K562 (cell line): ENCODE measurements at regions not wholly inside any gene's neighbourhood (a gene's known extent, or its start where the extent isn't known, plus 50 kb on each side); places are given as distances from the start of the nearest gene placed in this dataset.

Experiments used
- ARID3B ChIP-seq: fragments of 250-450 bp; sonication (Bioruptor Pico); IDR thresholded peaks from 2 replicates; pipeline ENCODE4 v1.4.0; 2020; ENCODE audit warnings: borderline replicate concordance
- CHAMP1 ChIP-seq: fragments of 450-650 bp; IDR thresholded peaks from 2 replicates; pipeline ENCODE4 v1.6.1; 2016; ENCODE audit warnings: mild to moderate bottlenecking
- ELF1 ChIP-seq: fragments of 200-800 bp; sonication (Bioruptor generic); IDR thresholded peaks from 2 replicates; pipeline ENCODE4 v1.6.1; 2016; ENCODE audit warnings: missing genetic modification characterization, missing compliant biosample characterization
- FOXM1 ChIP-seq, 2 experiments: fragments of 450-650 bp in 1 of 2; sonication (generic) in 1 of 2; formaldehyde crosslinking in 1 of 2; IDR thresholded peaks; 2 replicates each; pipeline versions ENCODE4 v1.6.1 to v1.9.0; 2017 to 2022; ENCODE audit warnings: low read depth in 2 of 2, mild to moderate bottlenecking in 2 of 2, missing genetic modification reagents in 1 of 2, moderate library complexity in 1 of 2
- MAFF ChIP-seq: IDR thresholded peaks from 2 replicates; pipeline ENCODE4 v1.6.1; 2012; ENCODE audit warnings: low read length, improper control_type of control experiment
- MIER1 ChIP-seq: fragments of 450-650 bp; IDR thresholded peaks from 2 replicates; pipeline ENCODE4 v1.6.1; 2016; ENCODE audit warnings: antibody characterized with exemption, mild to moderate bottlenecking, low read depth
- NFE2 ChIP-seq: IDR thresholded peaks from 2 replicates; pipeline ENCODE4 v1.6.1; 2014; ENCODE audit warnings: antibody characterized with exemption, low read depth
- NFXL1 ChIP-seq: fragments of 450-650 bp; formaldehyde crosslinking; IDR thresholded peaks from 2 replicates; pipeline ENCODE4 v1.4.0; 2021; ENCODE audit warnings: mild to moderate bottlenecking
- NRF1 ChIP-seq, 2 experiments: fragments of 450-650 bp; IDR thresholded peaks in 1 of 2; conservative IDR thresholded peaks in 1 of 2; 2 replicates each; pipeline ENCODE4 v1.6.1; 2014; ENCODE audit warnings: mild to moderate bottlenecking in 2 of 2
- PHTF2 ChIP-seq: fragments of 250-450 bp; sonication (Bioruptor Pico); IDR thresholded peaks from 2 replicates; pipeline ENCODE4 v1.5.0; 2021; ENCODE audit warnings: mild to moderate bottlenecking
- RAD51 ChIP-seq: fragments of 450-650 bp; IDR thresholded peaks from 2 replicates; pipeline ENCODE4 v1.7.1; 2016; ENCODE audit warnings: low read depth, mild to moderate bottlenecking, borderline replicate concordance
- RBFOX2 ChIP-seq: fragments of 200-400 bp; formaldehyde crosslinking; IDR thresholded peaks from 2 replicates; pipeline ENCODE4 v1.6.1; 2017; ENCODE audit warnings: low read depth, mild to moderate bottlenecking, low read length, moderate library complexity
- SPI1 ChIP-seq: IDR thresholded peaks from 2 replicates; pipeline ENCODE4 v1.6.1; 2011; ENCODE audit warnings: low read depth, low read length, control low read depth, borderline replicate concordance
- SRSF9 ChIP-seq: fragments of 200-400 bp; formaldehyde crosslinking; IDR thresholded peaks from 2 replicates; pipeline ENCODE4 v1.6.1; 2017; ENCODE audit warnings: low read depth, low read length, borderline replicate concordance
- WHSC1 ChIP-seq: IDR thresholded peaks from one replicate; pipeline ENCODE4 v1.6.1; 2012; ENCODE audit warnings: low read length, control low read depth, inconsistent platforms
- ZBED1 ChIP-seq: IDR thresholded peaks from 2 replicates; pipeline ENCODE4 v1.6.1; 2014
- ZFP36 ChIP-seq: fragments of 150-350 bp; IDR thresholded peaks from 2 replicates; pipeline ENCODE4 v1.6.1; 2018; ENCODE audit warnings: low read length, low read depth; ENCODE audit not compliant: partially characterized antibody
- ZNF644 ChIP-seq: fragments of 200-800 bp; sonication (Bioruptor generic); IDR thresholded peaks from 2 replicates; pipeline ENCODE4 v1.6.1; 2016; ENCODE audit warnings: low read depth, missing genetic modification characterization, missing compliant biosample characterization
- ZSCAN32 ChIP-seq: fragments of 450-650 bp; formaldehyde crosslinking; IDR thresholded peaks from 2 replicates; pipeline ENCODE4 v1.4.0; 2020; ENCODE audit warnings: mild to moderate bottlenecking, moderate library complexity
- TF ChIP-seq, protein P1 (sequence below): fragments of 250-450 bp; sonication (Bioruptor Pico); IDR thresholded peaks from 2 replicates; pipeline ENCODE4 v1.4.0; 2020; ENCODE audit warnings: mild to moderate bottlenecking
- TF ChIP-seq, protein P2 (sequence below): fragments of 150-350 bp; conservative IDR thresholded peaks from 2 replicates; pipeline ENCODE4 v1.6.1; 2014; ENCODE audit warnings: low read length

GRCh38 chr11:72493426-72494108 lies 59.2 kb upstream of the CLPB start (continued):
- TF ChIP-seq ZNF644 (tag) (peak; percentile 79; the same call in 1 of the 2 replicates), ZFP36 (no peak), ZBED1 (0 out of 2 replicates have a peak, but pooled peaks have one; percentile 53), RBFOX2 (no peak), SRSF9 (no peak), ELF1 (tag) (no peak), WHSC1 (no peak), PHTF2 (CRISPR knock-in tag) (no peak), ARID3B (CRISPR knock-in tag) (no peak), NFE2 (peak; percentile 31; the same call in 1 of the 2 replicates), SPI1 (no peak), FOXM1 (IDR thresholded peaks at IDR 0.05; ENCODE audit: low read depth) (peak; percentile 93), FOXM1 (CRISPR knock-in tag; IDR thresholded peaks at IDR 0.05; ENCODE audit: low read depth) (no peak), CHAMP1 (peak; percentile 83), RAD51 (0 out of 2 replicates have a peak, but pooled peaks have one; percentile 22), MIER1 (no peak), NFXL1 (CRISPR knock-in tag) (no peak), MAFF (no peak), ZSCAN32 (CRISPR knock-in tag) (no peak), NRF1 (conservative IDR thresholded peaks at IDR 0.05 in 1 of 2, IDR thresholded peaks at IDR 0.05 in 1 of 2) (no peak)
- TF ChIP-seq, protein P1, sequence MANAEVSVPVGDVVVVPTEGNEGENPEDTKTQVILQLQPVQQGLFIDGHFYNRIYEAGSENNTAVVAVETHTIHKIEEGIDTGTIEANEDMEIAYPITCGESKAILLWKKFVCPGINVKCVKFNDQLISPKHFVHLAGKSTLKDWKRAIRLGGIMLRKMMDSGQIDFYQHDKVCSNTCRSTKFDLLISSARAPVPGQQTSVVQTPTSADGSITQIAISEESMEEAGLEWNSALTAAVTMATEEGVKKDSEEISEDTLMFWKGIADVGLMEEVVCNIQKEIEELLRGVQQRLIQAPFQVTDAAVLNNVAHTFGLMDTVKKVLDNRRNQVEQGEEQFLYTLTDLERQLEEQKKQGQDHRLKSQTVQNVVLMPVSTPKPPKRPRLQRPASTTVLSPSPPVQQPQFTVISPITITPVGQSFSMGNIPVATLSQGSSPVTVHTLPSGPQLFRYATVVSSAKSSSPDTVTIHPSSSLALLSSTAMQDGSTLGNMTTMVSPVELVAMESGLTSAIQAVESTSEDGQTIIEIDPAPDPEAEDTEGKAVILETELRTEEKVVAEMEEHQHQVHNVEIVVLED (CRISPR knock-in tag) = no peak
- TF ChIP-seq, protein P2, sequence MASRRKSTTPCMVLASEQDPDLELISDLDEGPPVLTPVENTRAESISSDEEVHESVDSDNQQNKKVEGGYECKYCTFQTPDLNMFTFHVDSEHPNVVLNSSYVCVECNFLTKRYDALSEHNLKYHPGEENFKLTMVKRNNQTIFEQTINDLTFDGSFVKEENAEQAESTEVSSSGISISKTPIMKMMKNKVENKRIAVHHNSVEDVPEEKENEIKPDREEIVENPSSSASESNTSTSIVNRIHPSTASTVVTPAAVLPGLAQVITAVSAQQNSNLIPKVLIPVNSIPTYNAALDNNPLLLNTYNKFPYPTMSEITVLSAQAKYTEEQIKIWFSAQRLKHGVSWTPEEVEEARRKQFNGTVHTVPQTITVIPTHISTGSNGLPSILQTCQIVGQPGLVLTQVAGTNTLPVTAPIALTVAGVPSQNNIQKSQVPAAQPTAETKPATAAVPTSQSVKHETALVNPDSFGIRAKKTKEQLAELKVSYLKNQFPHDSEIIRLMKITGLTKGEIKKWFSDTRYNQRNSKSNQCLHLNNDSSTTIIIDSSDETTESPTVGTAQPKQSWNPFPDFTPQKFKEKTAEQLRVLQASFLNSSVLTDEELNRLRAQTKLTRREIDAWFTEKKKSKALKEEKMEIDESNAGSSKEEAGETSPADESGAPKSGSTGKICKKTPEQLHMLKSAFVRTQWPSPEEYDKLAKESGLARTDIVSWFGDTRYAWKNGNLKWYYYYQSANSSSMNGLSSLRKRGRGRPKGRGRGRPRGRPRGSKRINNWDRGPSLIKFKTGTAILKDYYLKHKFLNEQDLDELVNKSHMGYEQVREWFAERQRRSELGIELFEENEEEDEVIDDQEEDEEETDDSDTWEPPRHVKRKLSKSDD = no peak
